A549 (cell line): ENCODE measurements at regions not wholly inside any gene's neighbourhood (a gene's known extent, or its start where the extent isn't known, plus 50 kb on each side); places are given as distances from the start of the nearest gene placed in this dataset.

Experiments used
- ATAC-seq, 2 experiments: fragments of 200-7000 bp in 1 of 2; fragments of >200 bp in 1 of 2; cut with Nextera tagmentation in 1 of 2; cut with Tn5 transposase in 1 of 2; 3 replicates each; pipeline versions ENCODE4 v1.8.0 to v1.9.1; 2018 to 2020; ENCODE audit warnings: mild to moderate bottlenecking in 1 of 2, moderate library complexity in 1 of 2
- CTCF ChIA-PET: fragments of 300-600 bp; sonication (Branson Sonifier 250); formaldehyde crosslinking; extraction: SDS; loops from one replicate; lab custom pipeline; 2021; ENCODE audit warnings: antibody characterized with exemption, inconsistent platforms; lab: Yijun Ruan, JAX
- POLR2A ChIA-PET: fragments of 350-600 bp; formaldehyde crosslinking; extraction: SDS; loops from one replicate; lab custom pipeline; 2021; ENCODE audit warnings: antibody characterized with exemption, inconsistent platforms; lab: Yijun Ruan, JAX
- DNase-seq, 2 experiments: peaks; one replicate each; pipeline versions ENCODE4 v3.0.0 to v3.0.0-alpha.2; 2011 to 2016; ENCODE audit warnings: low read depth in 1 of 2, low spot score in 1 of 2
- FAIRE-seq: peaks from 2 replicates; lab custom pipeline; 2011; peaks lifted over from hg19 to GRCh38; lab: Jason Lieb, UNC
- H3K27ac ChIP-seq, 2 experiments: fragments of >200 bp; sonication (Bioruptor Twin); formaldehyde crosslinking; 3 replicates each; pipeline ENCODE4 v1.5.1; 2016 to 2017
- H3K4me1 ChIP-seq: fragments of >200 bp; sonication (Bioruptor Twin); formaldehyde crosslinking; 3 replicates; pipeline ENCODE4 v1.6.1; 2016
- H3K4me2 ChIP-seq: fragments of >200 bp; sonication (Bioruptor Twin); formaldehyde crosslinking; 3 replicates; pipeline ENCODE4 v1.6.1; 2016
- H3K4me3 ChIP-seq: fragments of >200 bp; sonication (Bioruptor Twin); formaldehyde crosslinking; 3 replicates; pipeline ENCODE4 v1.5.1; 2016
- H3K9me3 ChIP-seq: fragments of >200 bp; sonication (Bioruptor Twin); formaldehyde crosslinking; 3 replicates; pipeline ENCODE4 v1.6.1; 2016
- ATOH8 ChIP-seq: fragments of 250-450 bp; sonication (Bioruptor Pico); IDR thresholded peaks from 2 replicates; pipeline ENCODE4 v1.5.0; 2020; ENCODE audit warnings: low read depth, mild to moderate bottlenecking, moderate library complexity
- BHLHE40 ChIP-seq: IDR thresholded peaks from 2 replicates; pipeline ENCODE4 v1.6.1; 2012; ENCODE audit warnings: low read depth, low read length, inconsistent platforms
- CBX8 ChIP-seq: fragments of 200-600 bp; sonication (generic); IDR thresholded peaks from 2 replicates; pipeline ENCODE4 v1.6.1; 2016
- CEBPB ChIP-seq, 2 experiments: fragments of >200 bp in 1 of 2; sonication (Bioruptor Twin) in 1 of 2; formaldehyde crosslinking in 1 of 2; IDR thresholded peaks; 2 replicates each; pipeline ENCODE4 v1.6.1; 2012 to 2016
- CHD2 ChIP-seq: fragments of 150-350 bp; IDR thresholded peaks from 2 replicates; pipeline ENCODE4 v1.6.1; 2014; ENCODE audit warnings: low read length; ENCODE audit not compliant: partially characterized antibody
- EHF ChIP-seq: fragments of 250-450 bp; sonication (Bioruptor Pico); IDR thresholded peaks from 2 replicates; pipeline ENCODE4 v1.5.0; 2020; ENCODE audit warnings: mild to moderate bottlenecking
- EHMT2 ChIP-seq: fragments of 200-600 bp; sonication (generic); IDR thresholded peaks from 2 replicates; pipeline ENCODE4 v1.6.1; 2016; ENCODE audit warnings: antibody characterized with exemption, low read depth, mild to moderate bottlenecking, moderate library complexity
- FOSB ChIP-seq: fragments of 250-450 bp; sonication (Bioruptor Pico); IDR thresholded peaks from 2 replicates; pipeline ENCODE4 v1.5.0; 2020; ENCODE audit warnings: mild to moderate bottlenecking, moderate library complexity
- FOXS1 ChIP-seq: fragments of 250-450 bp; sonication (Bioruptor Pico); IDR thresholded peaks from 2 replicates; pipeline ENCODE4 v1.5.0; 2020; ENCODE audit warnings: mild to moderate bottlenecking, moderate library complexity
- GATA3 ChIP-seq: IDR thresholded peaks from 2 replicates; pipeline ENCODE4 v1.6.1; 2012; ENCODE audit warnings: borderline replicate concordance
- HEYL ChIP-seq: fragments of 250-450 bp; sonication (Bioruptor Pico); IDR thresholded peaks from 2 replicates; pipeline ENCODE4 v1.8.0; 2021; ENCODE audit warnings: mild to moderate bottlenecking, moderate library complexity
- HOXA7 ChIP-seq: fragments of 250-450 bp; sonication (Bioruptor Pico); IDR thresholded peaks from 2 replicates; pipeline ENCODE4 v1.5.0; 2020; ENCODE audit warnings: mild to moderate bottlenecking, moderate library complexity
- HOXB13 ChIP-seq: fragments of 250-450 bp; sonication (Bioruptor Pico); IDR thresholded peaks from 2 replicates; pipeline ENCODE4 v1.5.0; 2020; ENCODE audit warnings: low read depth, mild to moderate bottlenecking, moderate library complexity
- KDM1A ChIP-seq: fragments of 200-600 bp; sonication (generic); IDR thresholded peaks from 2 replicates; pipeline ENCODE4 v1.6.1; 2016; ENCODE audit warnings: low read depth, mild to moderate bottlenecking
- KDM5A ChIP-seq: fragments of 200-600 bp; sonication (generic); IDR thresholded peaks from 2 replicates; pipeline ENCODE4 v1.6.1; 2016; ENCODE audit warnings: antibody characterized with exemption, mild to moderate bottlenecking
- MAZ ChIP-seq: fragments of 150-350 bp; IDR thresholded peaks from 2 replicates; pipeline ENCODE4 v1.6.1; 2014; ENCODE audit warnings: antibody characterized with exemption, low read depth, low read length, borderline replicate concordance
- NFE2L2 ChIP-seq: fragments of 150-350 bp; conservative IDR thresholded peaks from 2 replicates; pipeline ENCODE4 v1.6.1; 2014; ENCODE audit warnings: low read length
- PHF8 ChIP-seq: fragments of 200-600 bp; sonication (generic); IDR thresholded peaks from 2 replicates; pipeline ENCODE4 v1.6.1; 2016; ENCODE audit warnings: low read depth, mild to moderate bottlenecking, antibody characterized with exemption, moderate library complexity, borderline replicate concordance
- POLR2AphosphoS2 ChIP-seq: conservative IDR thresholded peaks from 2 replicates; pipeline ENCODE4 v1.6.1; 2012; ENCODE audit warnings: low read length, improper control_type of control experiment, inconsistent platforms
- RAD21 ChIP-seq, 2 experiments: fragments of >200 bp in 1 of 2; sonication (Bioruptor Twin) in 1 of 2; formaldehyde crosslinking in 1 of 2; IDR thresholded peaks in 1 of 2; conservative IDR thresholded peaks in 1 of 2; 2 replicates in 1 of 2; 3 replicates in 1 of 2; pipeline ENCODE4 v1.6.1; 2012 to 2018; ENCODE audit warnings: inconsistent platforms in 1 of 2
- RCOR1 ChIP-seq: fragments of 150-350 bp; IDR thresholded peaks from 2 replicates; pipeline ENCODE4 v1.6.1; 2014; ENCODE audit warnings: antibody characterized with exemption, low read length, low read depth
- RFX5 ChIP-seq: fragments of 450-650 bp; IDR thresholded peaks from 2 replicates; pipeline ENCODE4 v1.7.1; 2014; ENCODE audit warnings: antibody characterized with exemption, mild to moderate bottlenecking, moderate library complexity
- RNF2 ChIP-seq: fragments of 200-600 bp; sonication (generic); IDR thresholded peaks from 2 replicates; pipeline ENCODE4 v1.6.1; 2016; ENCODE audit warnings: low read depth, mild to moderate bottlenecking, antibody characterized with exemption, moderate library complexity, borderline replicate concordance
- TFCP2L1 ChIP-seq: fragments of 250-450 bp; sonication (Bioruptor Pico); IDR thresholded peaks from 2 replicates; pipeline ENCODE4 v1.5.0; 2021; ENCODE audit warnings: mild to moderate bottlenecking
- ZC3H11A ChIP-seq: fragments of 450-650 bp; IDR thresholded peaks from 2 replicates; pipeline ENCODE4 v1.6.1; 2014; ENCODE audit warnings: antibody characterized with exemption, mild to moderate bottlenecking
- ZNF302 ChIP-seq: fragments of 250-450 bp; sonication (Bioruptor Pico); IDR thresholded peaks from 2 replicates; pipeline ENCODE4 v1.9.0; 2021; ENCODE audit warnings: inconsistent platforms, mild to moderate bottlenecking, moderate library complexity
- WGBS: methylation state at CpG from one replicate; pipeline ENCODE4 v1.1.6; 2017; ENCODE audit errors: missing lambda C conversion rate; 5-methylcytosine and 5-hydroxymethylcytosine counted together
- TF ChIP-seq, protein P1 (sequence below): IDR thresholded peaks from 2 replicates; pipeline ENCODE4 v1.6.1; 2012
- TF ChIP-seq, protein P2 (sequence below): IDR thresholded peaks from 2 replicates; pipeline ENCODE4 v1.6.1; 2012
- TF ChIP-seq, protein P3 (sequence below): fragments of >200 bp; sonication (Bioruptor Twin); formaldehyde crosslinking; IDR thresholded peaks from 3 replicates; pipeline ENCODE4 v1.6.1; 2016
- TF ChIP-seq, protein P4 (sequence below): IDR thresholded peaks from 2 replicates; pipeline ENCODE4 v1.6.1; 2012; ENCODE audit warnings: low read depth, borderline replicate concordance

- H3K4me2 ChIP-seq: no peak overlapping the region
- H3K9me3 ChIP-seq: no peaks in the 10 kb centered on the region
- H3K4me3 ChIP-seq: no peak overlapping the region
- no peak for ATAC-seq
- DNase-seq: peak in 1 of 2 experiments; percentile 3
- ChIA-PET POLR2A (no interaction called here), CTCF (interaction anchor here (0.6 to 3.4 kb wide), 7 partner anchors 9 to 946 kb away, joined by 3 to 22 read pairs (median 4); no protein-coding TSS in a partner anchor)
- 5% methylated on average over 1 of the region's 1 CpG for WGBS
- no peak overlapping the region for H3K27ac ChIP-seq
- TF ChIP-seq HOXB13 (CRISPR knock-in tag) (no peak), RFX5 (no peak), CBX8 (no peak), BHLHE40 (no peak), HOXA7 (CRISPR knock-in tag) (no peak), ZC3H11A (no peak)
- TF ChIP-seq, protein P1, sequence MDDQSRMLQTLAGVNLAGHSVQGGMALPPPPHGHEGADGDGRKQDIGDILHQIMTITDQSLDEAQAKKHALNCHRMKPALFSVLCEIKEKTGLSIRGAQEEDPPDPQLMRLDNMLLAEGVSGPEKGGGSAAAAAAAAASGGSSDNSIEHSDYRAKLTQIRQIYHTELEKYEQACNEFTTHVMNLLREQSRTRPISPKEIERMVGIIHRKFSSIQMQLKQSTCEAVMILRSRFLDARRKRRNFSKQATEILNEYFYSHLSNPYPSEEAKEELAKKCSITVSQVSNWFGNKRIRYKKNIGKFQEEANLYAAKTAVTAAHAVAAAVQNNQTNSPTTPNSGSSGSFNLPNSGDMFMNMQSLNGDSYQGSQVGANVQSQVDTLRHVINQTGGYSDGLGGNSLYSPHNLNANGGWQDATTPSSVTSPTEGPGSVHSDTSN: no peak
- H3K4me1 ChIP-seq: no peaks in the 10 kb centered on the region
- no peak for FAIRE-seq
These were observed 60.9 kb downstream of the LIG4 start for GRCh38 chr13:108154421-108154858.

- no peak overlapping the region for H3K4me2 ChIP-seq
- H3K4me1 ChIP-seq: no peaks in the 10 kb centered on the region
- WGBS: 1% methylated on average over 2 of the region's 2 CpGs
- FAIRE-seq (no peak), ATAC-seq (no peak), DNase-seq (no peak)
- no peaks in the 10 kb centered on the region for H3K9me3 ChIP-seq
- no peak overlapping the region for H3K4me3 ChIP-seq
- TF ChIP-seq ZNF302 (CRISPR knock-in tag) (no peak), KDM5A (no peak), FOSB (CRISPR knock-in tag) (no peak), FOXS1 (CRISPR knock-in tag) (no peak), CEBPB (IDR thresholded peaks at IDR 0.05) (no peak), TFCP2L1 (CRISPR knock-in tag) (no peak), RAD21 (conservative IDR thresholded peaks at IDR 0.05 in 1 of 2, IDR thresholded peaks at IDR 0.05 in 1 of 2) (no peak), EHMT2 (no peak), RCOR1 (no peak), NFE2L2 (no peak), CHD2 (no peak), GATA3 (no peak), KDM1A (no peak)
- TF ChIP-seq, protein P2, sequence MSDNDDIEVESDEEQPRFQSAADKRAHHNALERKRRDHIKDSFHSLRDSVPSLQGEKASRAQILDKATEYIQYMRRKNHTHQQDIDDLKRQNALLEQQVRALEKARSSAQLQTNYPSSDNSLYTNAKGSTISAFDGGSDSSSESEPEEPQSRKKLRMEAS: no peak
- ChIA-PET POLR2A (no interaction called here), CTCF (interaction anchor here (2.8 kb wide), 1 partner anchor 9 kb away, joined by 12 read pairs; no protein-coding TSS in a partner anchor)
- H3K27ac ChIP-seq: no peak overlapping the region
These were observed 68.7 kb downstream of the LIG4 start for GRCh38 chr13:108146642-108147041.

GRCh38 chr13:108142702-108143436, 72.5 kb downstream of the LIG4 start:
- 1% methylated on average over 4 of the region's 4 CpGs for WGBS
- H3K4me2 ChIP-seq: no peak overlapping the region
- FAIRE-seq: no peak
- DNase-seq: no peak
- H3K27ac ChIP-seq: no peak overlapping the region
- no peak for ATAC-seq
- ChIA-PET CTCF (interaction anchor here (0.9 to 1.0 kb wide), 2 partner anchors 13 kb away, joined by 3 read pairs; no protein-coding TSS in a partner anchor), POLR2A (no interaction called here)
- H3K4me1 ChIP-seq: no peaks in the 10 kb centered on the region
- H3K9me3 ChIP-seq: no peaks in the 10 kb centered on the region
- H3K4me3 ChIP-seq: no peak overlapping the region
- TF ChIP-seq RNF2 (no peak), HEYL (CRISPR knock-in tag) (no peak), ATOH8 (no peak), HOXA7 (CRISPR knock-in tag) (no peak), EHF (CRISPR knock-in tag) (no peak), POLR2AphosphoS2 (no peak), MAZ (no peak), KDM1A (no peak), PHF8 (no peak), CEBPB (IDR thresholded peaks at IDR 0.05) (no peak)
- TF ChIP-seq, protein P3, sequence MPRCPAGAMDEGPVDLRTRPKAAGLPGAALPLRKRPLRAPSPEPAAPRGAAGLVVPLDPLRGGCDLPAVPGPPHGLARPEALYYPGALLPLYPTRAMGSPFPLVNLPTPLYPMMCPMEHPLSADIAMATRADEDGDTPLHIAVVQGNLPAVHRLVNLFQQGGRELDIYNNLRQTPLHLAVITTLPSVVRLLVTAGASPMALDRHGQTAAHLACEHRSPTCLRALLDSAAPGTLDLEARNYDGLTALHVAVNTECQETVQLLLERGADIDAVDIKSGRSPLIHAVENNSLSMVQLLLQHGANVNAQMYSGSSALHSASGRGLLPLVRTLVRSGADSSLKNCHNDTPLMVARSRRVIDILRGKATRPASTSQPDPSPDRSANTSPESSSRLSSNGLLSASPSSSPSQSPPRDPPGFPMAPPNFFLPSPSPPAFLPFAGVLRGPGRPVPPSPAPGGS: no peak
- TF ChIP-seq, protein P1: no peak
- TF ChIP-seq, protein P4, sequence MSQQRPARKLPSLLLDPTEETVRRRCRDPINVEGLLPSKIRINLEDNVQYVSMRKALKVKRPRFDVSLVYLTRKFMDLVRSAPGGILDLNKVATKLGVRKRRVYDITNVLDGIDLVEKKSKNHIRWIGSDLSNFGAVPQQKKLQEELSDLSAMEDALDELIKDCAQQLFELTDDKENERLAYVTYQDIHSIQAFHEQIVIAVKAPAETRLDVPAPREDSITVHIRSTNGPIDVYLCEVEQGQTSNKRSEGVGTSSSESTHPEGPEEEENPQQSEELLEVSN: no peak
